PC-3 (cell line): ENCODE measurements at regions not wholly inside any gene's neighbourhood (a gene's known extent, or its start where the extent isn't known, plus 50 kb on each side); places are given as distances from the start of the nearest gene placed in this dataset.

ENCODE experiments used
- ATAC-seq: fragments of 200-7000 bp; cut with Tn5 transposase; 2 replicates; pipeline ENCODE4 v1.9.1; 2020; ENCODE audit warnings: mild to moderate bottlenecking, moderate library complexity
- BruUV-seq: library from RNA; stranded (reverse); fragments of 400-500 nt; replicated peaks from 2 replicates; lab custom pipeline; 2021; lab: Mats Ljungman, UMichigan
- CTCF ChIA-PET: fragments of 300-600 bp; sonication (Branson Sonifier 250); formaldehyde crosslinking; loops from one replicate; lab custom pipeline; 2022; ENCODE audit warnings: antibody characterized with exemption; lab: Charles Lee
- POLR2A ChIA-PET: fragments of 300-600 bp; sonication (Branson Sonifier 250); formaldehyde crosslinking; loops from one replicate; lab custom pipeline; 2022; ENCODE audit warnings: antibody characterized with exemption; ENCODE audit not compliant: unreplicated experiment; lab: Charles Lee
- DNase-seq: peaks from one replicate; pipeline ENCODE4 v3.0.0-alpha.2; 2015
- H2AFZ ChIP-seq: fragments of 300-600 bp; sonication (generic); 2 replicates; pipeline ENCODE4 v1.6.0; 2016; ENCODE audit warnings: antibody characterized with exemption, low read length
- H3F3A ChIP-seq: fragments of 300-600 bp; sonication (generic); one replicate; pipeline ENCODE4 v1.6.0; 2017; ENCODE audit warnings: antibody characterized with exemption, low read length, control low read depth, mild to moderate bottlenecking; ENCODE audit not compliant: unreplicated experiment
- H3K27ac ChIP-seq: fragments of 300-600 bp; sonication (generic); 2 replicates; pipeline ENCODE4 v1.5.1; 2016; ENCODE audit warnings: mild to moderate bottlenecking, low read length
- H3K27me3 ChIP-seq: fragments of 300-600 bp; sonication (generic); 2 replicates; pipeline ENCODE4 v1.6.1; 2016; ENCODE audit warnings: low read length, mixed read lengths
- H3K36me3 ChIP-seq: fragments of 300-600 bp; sonication (generic); 2 replicates; pipeline ENCODE4 v1.6.1; 2016; ENCODE audit warnings: low read depth, mixed run types, low read length, mixed read lengths
- H3K4me1 ChIP-seq: fragments of 300-600 bp; sonication (generic); 2 replicates; pipeline ENCODE4 v1.5.1; 2016; ENCODE audit warnings: low read length; ENCODE audit not compliant: insufficient read depth
- H3K4me2 ChIP-seq: fragments of 300-600 bp; sonication (generic); 2 replicates; pipeline ENCODE4 v1.6.0; 2016; ENCODE audit warnings: low read length
- H3K4me3 ChIP-seq: fragments of 300-600 bp; sonication (generic); 2 replicates; pipeline ENCODE4 v1.5.1; 2016; ENCODE audit warnings: mild to moderate bottlenecking, low read length, mixed read lengths
- H3K79me2 ChIP-seq: fragments of 300-600 bp; sonication (generic); 2 replicates; pipeline ENCODE4 v1.6.1; 2017; ENCODE audit warnings: low read length, mixed read lengths
- H3K9ac ChIP-seq: fragments of 300-600 bp; sonication (generic); 2 replicates; pipeline ENCODE4 v1.6.0; 2016; ENCODE audit warnings: mild to moderate bottlenecking, low read length
- H3K9me2 ChIP-seq: fragments of 300-600 bp; sonication (generic); replicated peaks from 2 replicates; pipeline ENCODE4 v1.6.1; 2016; ENCODE audit warnings: mixed run types, low read length, mixed read lengths
- H3K9me3 ChIP-seq: fragments of 300-600 bp; sonication (generic); 2 replicates; pipeline ENCODE4 v1.6.1; 2016; ENCODE audit warnings: low read length, mixed read lengths
- H4K20me1 ChIP-seq: fragments of 300-600 bp; sonication (generic); 2 replicates; pipeline ENCODE4 v1.6.1; 2016; ENCODE audit warnings: low read length, mixed read lengths
- CTCF ChIP-seq: fragments of 300-600 bp; sonication (generic); conservative IDR thresholded peaks from 2 replicates; pipeline ENCODE4 v1.5.1; 2017; ENCODE audit warnings: antibody characterized with exemption, low read depth, mild to moderate bottlenecking, low read length
- EZH2 ChIP-seq: fragments of 300-600 bp; sonication (generic); IDR thresholded peaks from one replicate; pipeline ENCODE4 v1.6.1; 2017; ENCODE audit warnings: antibody characterized with exemption, mild to moderate bottlenecking, low read length; ENCODE audit not compliant: unreplicated experiment
- EZH2phosphoT487 ChIP-seq: fragments of 300-600 bp; sonication (generic); IDR thresholded peaks from 2 replicates; pipeline ENCODE4 v1.6.1; 2018; ENCODE audit warnings: mild to moderate bottlenecking, antibody characterized with exemption, low read length, borderline replicate concordance
- intact Hi-C: fragments of 100-400 bp; cut with micrococcal nuclease; formaldehyde crosslinking; loops from 2 replicates; pipeline ENCODE4 v1.9.0; 2023

DNA sequence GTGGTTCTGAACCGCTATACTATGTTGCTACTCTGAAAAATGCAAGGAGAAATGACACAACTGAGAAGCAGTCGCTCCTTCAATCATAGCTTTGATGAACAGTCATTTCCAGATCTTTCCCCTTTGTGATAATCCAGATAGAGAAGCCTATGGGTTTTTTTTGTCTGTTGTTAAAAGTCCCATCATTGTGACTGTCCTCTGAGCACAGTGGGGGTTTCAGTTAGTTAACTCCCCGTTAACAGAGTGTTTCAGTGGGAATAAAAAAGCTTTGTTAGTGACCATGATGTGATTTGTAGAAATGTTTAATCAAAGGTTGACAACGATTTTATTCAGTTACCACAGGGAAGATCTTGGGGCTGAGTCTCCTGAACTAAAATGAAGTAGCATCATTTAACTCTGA, 176.2 kb upstream of the MAOA start:
- Histone ChIP-seq H3K36me3 (no peaks in the 10 kb centered on the region), H3K4me3 (no peak overlapping the region), H3K4me2 (no peak overlapping the region), H3K27me3 (no peaks in the 10 kb centered on the region; the same call in 1 of the 2 replicates), H3K9me3 (no peaks in the 10 kb centered on the region), H3F3A (no peaks in the 10 kb centered on the region), H3K9me2 (no peaks in the 10 kb centered on the region), H2AFZ (no peak overlapping the region), H3K9ac (no peak overlapping the region), H3K79me2 (no peaks in the 10 kb centered on the region), H3K27ac (no peak overlapping the region), H3K4me1 (no peaks in the 10 kb centered on the region), H4K20me1 (no peaks in the 10 kb centered on the region)
- ATAC-seq (no peak), DNase-seq (no peak)
- POLR2A ChIA-PET: no interaction called here
- TF ChIP-seq CTCF (no peak), EZH2phosphoT487 (no peak), EZH2 (no peak)
- no TSS peak for BruUV-seq
- CTCF ChIA-PET: no interaction called here
- intact Hi-C loops: no loop called here

DNA sequence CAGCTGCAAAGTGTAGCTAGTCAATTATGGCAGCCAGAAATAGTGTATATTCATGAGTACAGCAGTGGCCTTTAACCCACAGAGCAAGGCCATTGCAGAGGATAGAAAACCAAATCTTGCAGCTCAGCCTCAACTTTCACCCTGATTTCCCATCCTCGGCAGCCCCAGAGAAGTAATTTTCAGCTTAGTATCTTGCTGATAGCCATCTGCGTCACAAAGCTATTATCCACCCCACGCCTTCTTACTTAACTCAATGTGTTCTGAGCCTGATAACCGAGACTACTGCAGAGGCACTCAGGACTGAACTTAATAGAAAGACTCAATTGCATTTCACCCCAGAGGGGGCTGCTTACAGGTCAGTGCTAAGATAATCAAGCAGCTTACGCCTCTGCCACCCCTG, 174.5 kb upstream of the MAOA start:
- Histone ChIP-seq H3F3A (no peaks in the 10 kb centered on the region), H3K27me3 (no peaks in the 10 kb centered on the region; the same call in 1 of the 2 replicates), H3K4me3 (no peak overlapping the region), H3K27ac (no peak overlapping the region), H4K20me1 (no peaks in the 10 kb centered on the region), H2AFZ (no peak overlapping the region), H3K4me1 (no peaks in the 10 kb centered on the region), H3K9me3 (no peaks in the 10 kb centered on the region), H3K9ac (no peak overlapping the region), H3K79me2 (no peaks in the 10 kb centered on the region), H3K9me2 (no peaks in the 10 kb centered on the region), H3K36me3 (no peaks in the 10 kb centered on the region), H3K4me2 (no peak overlapping the region)
- no TSS peak for BruUV-seq
- DNase-seq (no peak), ATAC-seq (no peak)
- TF ChIP-seq EZH2 (no peak), EZH2phosphoT487 (no peak), CTCF (no peak)
- ChIA-PET POLR2A (no interaction called here), CTCF (no interaction called here)
- intact Hi-C loops: no loop called here

- H3K27me3 ChIP-seq: no peaks in the 10 kb centered on the region
- CTCF ChIA-PET: no interaction called here
- no peak overlapping the region for H3K9ac ChIP-seq
- intact Hi-C loops: no loop called here
- no peaks in the 10 kb centered on the region for H3K9me3 ChIP-seq
- H3K4me1 ChIP-seq: no peaks in the 10 kb centered on the region
- BruUV-seq: no TSS peak
- no peaks in the 10 kb centered on the region for H3K36me3 ChIP-seq
- no peak overlapping the region for H3K27ac ChIP-seq
- no peaks in the 10 kb centered on the region for H3K9me2 ChIP-seq
- DNase-seq: no peak
- TF ChIP-seq EZH2phosphoT487: no peak
- TF ChIP-seq CTCF: no peak
- no peak for ATAC-seq
- no peaks in the 10 kb centered on the region for H4K20me1 ChIP-seq
- H2AFZ ChIP-seq: no peak overlapping the region
- H3K4me3 ChIP-seq: no peak overlapping the region
- H3K4me2 ChIP-seq: no peak overlapping the region
- POLR2A ChIA-PET: no interaction called here
- H3F3A ChIP-seq: no peaks in the 10 kb centered on the region
- no peaks in the 10 kb centered on the region for H3K79me2 ChIP-seq
These were observed 162.3 kb upstream of the MAOA start for GRCh38 chrX:43493756-43494155.
